ENCODE measurements at regions not wholly inside any gene's neighbourhood (a gene's known extent, or its start where the extent isn't known, plus 50 kb on each side); places are given as distances from the start of the nearest gene placed in this dataset.

- DNase-seq (ENCODE audit: extremely low read depth in 1 of 4, low spot score in 3 of 4) (no peak), FAIRE-seq (no peak), ATAC-seq (no peak)
- intact Hi-C loops (cut with micrococcal nuclease) (no loop called here), in situ Hi-C loops (cut with MboI) (no loop called here)
- no TSS peak for BruUV-seq (replicated peaks)
- Histone ChIP-seq H3K4me3 (no peak overlapping the region), H3K4me1 (replicated peaks in 1 of 2; ENCODE audit: control insufficient read depth in 2 of 2, insufficient read depth in 2 of 2, low read length in 2 of 2) (no peaks in the 10 kb centered on the region), H4K20me1 (replicated peaks; ENCODE audit: control insufficient read depth, insufficient read depth, low read length) (no peaks in the 10 kb centered on the region), H3K79me2 (ENCODE audit: control insufficient read depth, insufficient read depth, low read length) (no peaks in the 10 kb centered on the region), H3K36me3 (ENCODE audit: control insufficient read depth, insufficient read depth, low read length) (no peaks in the 10 kb centered on the region), H3K27me3 (ENCODE audit: control insufficient read depth in 2 of 2, insufficient read depth in 2 of 2, low read length in 2 of 2) (no peaks in the 10 kb centered on the region), H3K9ac (ENCODE audit: insufficient read depth in 1 of 2, low read depth in 2 of 2, low read length in 2 of 2) (no peak overlapping the region), H3K9me3 (replicated peaks; ENCODE audit: control insufficient read depth, insufficient read depth, low read depth, low read length) (no peaks in the 10 kb centered on the region; the same call in 1 of the 2 replicates), H2AFZ (ENCODE audit: low read depth, low read length) (no peak overlapping the region), H3K27ac (ENCODE audit: extremely low read depth, low read depth, low read length) (no peak overlapping the region), H3K4me2 (ENCODE audit: insufficient read depth, low read length) (no peak overlapping the region), H3K9me1 (ENCODE audit: control insufficient read depth, insufficient read depth, low read length) (no peaks in the 10 kb centered on the region)
- WGBS (ENCODE audit: insufficient coverage, low coverage, missing lambda C conversion rate), result 1% methylated on average over 10 of the region's 10 CpGs
- TF ChIP-seq GABPB1 (CRISPR knock-in tag; IDR thresholded peaks at IDR 0.05) (no peak), KDM2B (CRISPR knock-in tag; IDR thresholded peaks at IDR 0.05) (no peak), FUS (optimal IDR thresholded peaks at IDR 0.05; ENCODE audit: low read depth, low read length) (no peak), HNRNPK (IDR thresholded peaks at IDR 0.05; ENCODE audit: low read depth, low read length, poor library complexity, severe bottlenecking) (no peak), ZNF584 (CRISPR knock-in tag; IDR thresholded peaks at IDR 0.05; ENCODE audit: low read depth) (no peak), SLC30A9 (CRISPR knock-in tag; IDR thresholded peaks at IDR 0.05) (no peak), NCOA4 (IDR thresholded peaks at IDR 0.05; ENCODE audit: partially characterized antibody) (no peak)
- TF ChIP-seq, protein P1, sequence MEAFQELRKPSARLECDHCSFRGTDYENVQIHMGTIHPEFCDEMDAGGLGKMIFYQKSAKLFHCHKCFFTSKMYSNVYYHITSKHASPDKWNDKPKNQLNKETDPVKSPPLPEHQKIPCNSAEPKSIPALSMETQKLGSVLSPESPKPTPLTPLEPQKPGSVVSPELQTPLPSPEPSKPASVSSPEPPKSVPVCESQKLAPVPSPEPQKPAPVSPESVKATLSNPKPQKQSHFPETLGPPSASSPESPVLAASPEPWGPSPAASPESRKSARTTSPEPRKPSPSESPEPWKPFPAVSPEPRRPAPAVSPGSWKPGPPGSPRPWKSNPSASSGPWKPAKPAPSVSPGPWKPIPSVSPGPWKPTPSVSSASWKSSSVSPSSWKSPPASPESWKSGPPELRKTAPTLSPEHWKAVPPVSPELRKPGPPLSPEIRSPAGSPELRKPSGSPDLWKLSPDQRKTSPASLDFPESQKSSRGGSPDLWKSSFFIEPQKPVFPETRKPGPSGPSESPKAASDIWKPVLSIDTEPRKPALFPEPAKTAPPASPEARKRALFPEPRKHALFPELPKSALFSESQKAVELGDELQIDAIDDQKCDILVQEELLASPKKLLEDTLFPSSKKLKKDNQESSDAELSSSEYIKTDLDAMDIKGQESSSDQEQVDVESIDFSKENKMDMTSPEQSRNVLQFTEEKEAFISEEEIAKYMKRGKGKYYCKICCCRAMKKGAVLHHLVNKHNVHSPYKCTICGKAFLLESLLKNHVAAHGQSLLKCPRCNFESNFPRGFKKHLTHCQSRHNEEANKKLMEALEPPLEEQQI (IDR thresholded peaks at IDR 0.05), result no peak
- TF ChIP-seq, protein P2, sequence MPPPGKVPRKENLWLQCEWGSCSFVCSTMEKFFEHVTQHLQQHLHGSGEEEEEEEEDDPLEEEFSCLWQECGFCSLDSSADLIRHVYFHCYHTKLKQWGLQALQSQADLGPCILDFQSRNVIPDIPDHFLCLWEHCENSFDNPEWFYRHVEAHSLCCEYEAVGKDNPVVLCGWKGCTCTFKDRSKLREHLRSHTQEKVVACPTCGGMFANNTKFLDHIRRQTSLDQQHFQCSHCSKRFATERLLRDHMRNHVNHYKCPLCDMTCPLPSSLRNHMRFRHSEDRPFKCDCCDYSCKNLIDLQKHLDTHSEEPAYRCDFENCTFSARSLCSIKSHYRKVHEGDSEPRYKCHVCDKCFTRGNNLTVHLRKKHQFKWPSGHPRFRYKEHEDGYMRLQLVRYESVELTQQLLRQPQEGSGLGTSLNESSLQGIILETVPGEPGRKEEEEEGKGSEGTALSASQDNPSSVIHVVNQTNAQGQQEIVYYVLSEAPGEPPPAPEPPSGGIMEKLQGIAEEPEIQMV (tag; conservative IDR thresholded peaks at IDR 0.05; ENCODE audit: low read depth), result no peak
- TF ChIP-seq, protein P3, sequence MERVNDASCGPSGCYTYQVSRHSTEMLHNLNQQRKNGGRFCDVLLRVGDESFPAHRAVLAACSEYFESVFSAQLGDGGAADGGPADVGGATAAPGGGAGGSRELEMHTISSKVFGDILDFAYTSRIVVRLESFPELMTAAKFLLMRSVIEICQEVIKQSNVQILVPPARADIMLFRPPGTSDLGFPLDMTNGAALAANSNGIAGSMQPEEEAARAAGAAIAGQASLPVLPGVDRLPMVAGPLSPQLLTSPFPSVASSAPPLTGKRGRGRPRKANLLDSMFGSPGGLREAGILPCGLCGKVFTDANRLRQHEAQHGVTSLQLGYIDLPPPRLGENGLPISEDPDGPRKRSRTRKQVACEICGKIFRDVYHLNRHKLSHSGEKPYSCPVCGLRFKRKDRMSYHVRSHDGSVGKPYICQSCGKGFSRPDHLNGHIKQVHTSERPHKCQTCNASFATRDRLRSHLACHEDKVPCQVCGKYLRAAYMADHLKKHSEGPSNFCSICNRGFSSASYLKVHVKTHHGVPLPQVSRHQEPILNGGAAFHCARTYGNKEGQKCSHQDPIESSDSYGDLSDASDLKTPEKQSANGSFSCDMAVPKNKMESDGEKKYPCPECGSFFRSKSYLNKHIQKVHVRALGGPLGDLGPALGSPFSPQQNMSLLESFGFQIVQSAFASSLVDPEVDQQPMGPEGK (CRISPR knock-in tag; IDR thresholded peaks at IDR 0.05; ENCODE audit: borderline replicate concordance), result no peak
- TF ChIP-seq, protein P4, sequence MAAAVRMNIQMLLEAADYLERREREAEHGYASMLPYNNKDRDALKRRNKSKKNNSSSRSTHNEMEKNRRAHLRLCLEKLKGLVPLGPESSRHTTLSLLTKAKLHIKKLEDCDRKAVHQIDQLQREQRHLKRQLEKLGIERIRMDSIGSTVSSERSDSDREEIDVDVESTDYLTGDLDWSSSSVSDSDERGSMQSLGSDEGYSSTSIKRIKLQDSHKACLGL (CRISPR knock-in tag; IDR thresholded peaks at IDR 0.05; ENCODE audit: borderline replicate concordance, poor library complexity, severe bottlenecking), result no peak
- ChIA-PET POLR2A (no interaction called here), CTCF (ENCODE audit: low intra/inter-chr PET ratio) (no interaction called here)
These were observed 490.2 kb downstream of the CNTN6 start for GRCh38 chr3:1583044-1583443.
